CD8-positive, alpha-beta memory T cell (primary cell): ENCODE measurements at regions not wholly inside any gene's neighbourhood (a gene's known extent, or its start where the extent isn't known, plus 50 kb on each side); places are given as distances from the start of the nearest gene placed in this dataset.
"Not testable (repeated sequence)": the region's sequence is repeated elsewhere in the genome, so short reads cannot be mapped to it uniquely, and the experiment has no call there.

Experiments used
- CTCF ChIA-PET: fragments of 350-600 bp; sonication (Branson Sonifier 250); formaldehyde crosslinking; loops from one replicate; lab custom pipeline; 2021; ENCODE audit warnings: antibody characterized with exemption; lab: Charles Lee
- POLR2A ChIA-PET: fragments of 350-600 bp; sonication (Branson Sonifier 250); formaldehyde crosslinking; loops from one replicate; lab custom pipeline; 2021; ENCODE audit warnings: antibody characterized with exemption; lab: Charles Lee
- DNase-seq, 5 donors: peaks; one replicate each; pipeline versions ENCODE4 v3.0.0 to v3.0.0-alpha.2; 2020 to 2022; ENCODE audit warnings: mixed read lengths in 1 of 5
- H3K27ac ChIP-seq: one replicate; pipeline ENCODE4 v1.7.0; 2013; ENCODE audit warnings: low read depth, mild to moderate bottlenecking, low read length, moderate library complexity
- H3K27me3 ChIP-seq: 2 replicates; pipeline ENCODE4 v1.7.0; 2013; ENCODE audit warnings: low read length, mild to moderate bottlenecking; ENCODE audit not compliant: insufficient read depth, poor library complexity, severe bottlenecking
- H3K36me3 ChIP-seq: 2 replicates; pipeline ENCODE4 v1.7.0; 2013; ENCODE audit warnings: mild to moderate bottlenecking, low read length, moderate library complexity; ENCODE audit not compliant: insufficient read depth
- H3K4me1 ChIP-seq: 2 replicates; pipeline ENCODE4 v1.7.0; 2013; ENCODE audit warnings: mild to moderate bottlenecking, low read length, moderate library complexity; ENCODE audit not compliant: insufficient read depth
- H3K4me3 ChIP-seq: 2 replicates; pipeline ENCODE4 v1.7.0; 2013; ENCODE audit warnings: mild to moderate bottlenecking, low read length
- H3K9me3 ChIP-seq: 2 replicates; pipeline ENCODE4 v1.7.0; 2013; ENCODE audit warnings: mild to moderate bottlenecking, low read length
- H3K27ac Mint-ChIP-seq, 8 donors: one replicate each; pipeline ENCODE4 v1.8.0; 2020 to 2021; ENCODE audit warnings: mixed read lengths in 8 of 8, mild to moderate bottlenecking in 6 of 8, inconsistent platforms in 3 of 8, moderate library complexity in 3 of 8
- H3K27me3 Mint-ChIP-seq, 2 donors: one replicate each; pipeline ENCODE4 v1.8.0; 2020 to 2021; ENCODE audit warnings: mixed read lengths in 2 of 2, mild to moderate bottlenecking in 1 of 2, moderate library complexity in 1 of 2
- H3K36me3 Mint-ChIP-seq, 3 donors: one replicate each; pipeline ENCODE4 v1.8.0; 2020 to 2021; ENCODE audit warnings: mixed read lengths in 3 of 3, inconsistent platforms in 1 of 3, mild to moderate bottlenecking in 1 of 3
- H3K4me1 Mint-ChIP-seq, 3 donors: one replicate each; pipeline ENCODE4 v1.8.0; 2020 to 2021; ENCODE audit warnings: mixed read lengths in 3 of 3, inconsistent platforms in 1 of 3, mild to moderate bottlenecking in 1 of 3
- H3K4me3 Mint-ChIP-seq, 7 donors: one replicate each; pipeline ENCODE4 v1.8.0; 2020 to 2021; ENCODE audit warnings: mixed read lengths in 7 of 7, mild to moderate bottlenecking in 6 of 7, moderate library complexity in 4 of 7, inconsistent platforms in 2 of 7
- H3K9me3 Mint-ChIP-seq, 5 donors: one replicate each; pipeline ENCODE4 v1.8.0; 2020 to 2022; ENCODE audit warnings: mixed read lengths in 5 of 5, mild to moderate bottlenecking in 3 of 5, moderate library complexity in 2 of 5, inconsistent platforms in 1 of 5

DNA sequence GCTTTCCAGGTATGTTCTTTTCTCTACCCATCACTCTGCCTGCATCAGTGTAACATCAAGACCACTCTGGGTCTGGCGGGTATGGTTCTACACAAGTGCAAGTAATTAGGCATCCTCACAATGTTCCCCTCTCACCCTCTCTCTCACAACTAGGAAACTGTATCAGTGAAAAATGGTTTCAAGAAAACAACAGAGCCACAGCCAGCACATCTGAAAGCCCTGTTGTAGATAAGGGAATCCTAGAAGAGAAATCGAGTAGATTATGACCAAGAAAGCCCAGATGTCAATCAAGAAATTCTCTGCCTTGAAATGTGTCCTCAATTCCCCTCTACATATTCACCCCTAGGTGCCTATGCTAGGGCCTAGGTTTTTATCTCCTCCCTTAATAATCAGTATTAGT lies 281.3 kb upstream of the ANKRD50 start:
- Mint-ChIP-seq H3K36me3 (no peaks in the 10 kb centered on the region), H3K27me3 (no peaks in the 10 kb centered on the region), H3K9me3 (peaks cover 0 to 10% (median 10%) of the 10 kb centered on the region in 5 donors), H3K27ac (no peak overlapping the region), H3K4me3 (no peak overlapping the region), H3K4me1 (no peaks in the 10 kb centered on the region)
- POLR2A ChIA-PET = no interaction called here
- CTCF ChIA-PET = no interaction called here
- H3K4me1 ChIP-seq = no peaks in the 10 kb centered on the region
- H3K9me3 ChIP-seq = no peaks in the 10 kb centered on the region
- no peak for DNase-seq
- no peaks in the 10 kb centered on the region for H3K27me3 ChIP-seq
- H3K27ac ChIP-seq = no peak overlapping the region
- H3K4me3 ChIP-seq = no peak overlapping the region
- no peaks in the 10 kb centered on the region for H3K36me3 ChIP-seq

DNA sequence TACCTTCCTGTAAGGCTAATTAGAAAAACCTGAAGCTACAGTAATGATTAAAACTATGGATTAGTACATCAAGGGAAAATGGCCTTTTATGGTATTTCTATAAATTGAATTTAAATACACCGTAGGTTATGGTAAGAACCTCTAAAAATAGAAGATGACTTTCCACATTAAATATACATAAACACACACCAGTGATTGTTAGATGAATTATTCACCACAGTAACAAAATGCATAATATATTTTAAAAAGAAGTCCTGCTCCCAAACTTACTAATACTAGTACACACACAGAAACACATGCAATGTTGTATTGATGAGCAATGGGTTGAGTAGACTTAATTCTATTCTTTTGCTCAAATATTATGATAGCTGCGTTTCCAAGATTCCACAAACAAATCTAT lies 277.9 kb upstream of the ANKRD50 start:
- Histone ChIP-seq H3K4me3 (no peak overlapping the region), H3K36me3 (no peaks in the 10 kb centered on the region), H3K27ac (no peak overlapping the region), H3K9me3 (no peaks in the 10 kb centered on the region), H3K4me1 (no peaks in the 10 kb centered on the region), H3K27me3 (no peaks in the 10 kb centered on the region)
- ChIA-PET CTCF (no interaction called here), POLR2A (no interaction called here)
- no peak overlapping the region for H3K4me3 Mint-ChIP-seq
- no peaks in the 10 kb centered on the region for H3K27me3 Mint-ChIP-seq
- no peak overlapping the region for H3K27ac Mint-ChIP-seq
- no peaks in the 10 kb centered on the region for H3K36me3 Mint-ChIP-seq
- DNase-seq = no peak
- H3K9me3 Mint-ChIP-seq = peaks cover 0 to 10% (median 7%) of the 10 kb centered on the region in 5 donors
- no peaks in the 10 kb centered on the region for H3K4me1 Mint-ChIP-seq

DNA sequence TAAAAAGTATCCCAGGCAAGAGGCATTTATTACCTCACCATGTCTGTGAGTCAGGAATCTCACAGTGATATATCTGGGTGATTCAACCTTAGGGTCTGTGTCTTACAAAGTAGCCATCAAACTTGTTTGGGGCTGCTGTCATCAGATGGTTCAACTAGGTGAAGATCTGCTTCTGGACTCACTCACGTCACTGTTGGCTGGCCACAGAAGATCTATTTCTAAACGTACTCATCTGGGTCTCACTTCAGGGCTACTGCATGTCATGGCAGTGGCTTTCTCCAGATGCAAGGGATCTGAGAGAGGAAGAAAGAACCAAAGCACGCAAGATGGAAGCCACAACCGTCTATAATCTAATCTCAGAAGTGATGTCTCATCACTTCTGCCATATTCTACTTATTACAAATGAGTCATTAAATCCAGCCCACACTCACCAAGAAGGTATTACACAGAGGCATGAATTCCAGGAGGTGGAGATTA lies 267.8 kb upstream of the ANKRD50 start:
- no peak overlapping the region for H3K4me3 Mint-ChIP-seq
- Histone ChIP-seq H3K27me3 (no peaks in the 10 kb centered on the region), H3K4me3 (no peak overlapping the region), H3K27ac (no peak overlapping the region), H3K36me3 (no peaks in the 10 kb centered on the region), H3K4me1 (no peaks in the 10 kb centered on the region), H3K9me3 (no peaks in the 10 kb centered on the region)
- no peaks in the 10 kb centered on the region for H3K4me1 Mint-ChIP-seq
- H3K27ac Mint-ChIP-seq = no peak overlapping the region
- CTCF ChIA-PET = no interaction called here
- DNase-seq = no peak
- no peaks in the 10 kb centered on the region for H3K27me3 Mint-ChIP-seq
- POLR2A ChIA-PET = no interaction called here
- H3K9me3 Mint-ChIP-seq = peaks cover 0 to 12% (median 2%) of the 10 kb centered on the region in 5 donors
- no peaks in the 10 kb centered on the region for H3K36me3 Mint-ChIP-seq

DNA sequence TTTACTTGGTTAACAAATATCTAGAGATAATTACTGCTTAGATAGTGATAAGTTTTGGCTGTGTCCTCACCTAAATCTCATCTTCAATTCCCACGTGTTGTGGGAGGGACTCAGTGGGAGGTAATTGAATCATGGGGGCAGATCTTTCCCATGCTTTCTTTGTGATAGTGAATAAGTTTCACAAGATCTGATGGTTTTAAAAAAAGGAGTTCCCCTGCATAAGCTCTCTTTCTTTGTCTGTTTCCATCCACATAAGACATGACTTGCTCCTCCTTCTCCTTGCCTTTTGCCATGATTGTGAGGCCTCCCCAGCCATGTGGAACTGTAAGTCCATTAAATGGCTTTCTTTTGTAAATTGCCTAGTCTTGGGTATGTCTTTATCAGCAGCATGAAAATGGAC lies 266.0 kb upstream of the ANKRD50 start:
- H3K27ac ChIP-seq, DNase-seq, H3K4me1 Mint-ChIP-seq, H3K27me3 ChIP-seq, POLR2A ChIA-PET, CTCF ChIA-PET, H3K36me3 Mint-ChIP-seq, H3K4me1 ChIP-seq, H3K4me3 ChIP-seq, H3K27me3 Mint-ChIP-seq, H3K4me3 Mint-ChIP-seq, H3K9me3 ChIP-seq, H3K36me3 ChIP-seq, H3K27ac Mint-ChIP-seq: not testable (repeated sequence)
- H3K9me3 Mint-ChIP-seq = peaks cover 0 to 11% (median 2%) of the 10 kb centered on the region in 5 donors

DNA sequence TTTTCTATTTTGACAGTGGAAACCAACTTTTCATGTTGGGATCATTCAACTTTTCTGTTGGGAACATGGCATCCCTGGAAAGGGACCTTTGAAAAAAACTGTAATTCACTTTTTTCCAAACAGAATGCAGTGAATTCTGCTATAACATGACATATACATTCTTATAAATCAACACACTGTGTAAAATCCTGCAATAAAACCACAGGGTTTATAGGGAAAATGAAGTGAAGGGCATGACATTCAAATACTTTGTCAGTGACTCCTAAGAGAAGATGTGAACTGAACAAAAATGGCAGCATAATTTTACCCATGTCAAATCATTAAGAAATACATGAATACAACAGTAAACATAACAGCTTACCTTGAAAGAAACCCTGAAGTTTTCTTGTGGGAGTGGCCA lies 264.5 kb upstream of the ANKRD50 start:
- Histone ChIP-seq H3K27ac (no peak overlapping the region), H3K36me3 (no peaks in the 10 kb centered on the region), H3K9me3 (no peaks in the 10 kb centered on the region), H3K4me3 (no peak overlapping the region), H3K27me3 (no peaks in the 10 kb centered on the region), H3K4me1 (no peaks in the 10 kb centered on the region)
- no peak for DNase-seq
- Mint-ChIP-seq H3K4me3 (no peak overlapping the region), H3K27me3 (no peaks in the 10 kb centered on the region), H3K36me3 (no peaks in the 10 kb centered on the region), H3K27ac (no peak overlapping the region), H3K9me3 (peaks cover 0 to 9% (median 3%) of the 10 kb centered on the region in 5 donors), H3K4me1 (no peaks in the 10 kb centered on the region)
- ChIA-PET CTCF (no interaction called here), POLR2A (no interaction called here)

DNA sequence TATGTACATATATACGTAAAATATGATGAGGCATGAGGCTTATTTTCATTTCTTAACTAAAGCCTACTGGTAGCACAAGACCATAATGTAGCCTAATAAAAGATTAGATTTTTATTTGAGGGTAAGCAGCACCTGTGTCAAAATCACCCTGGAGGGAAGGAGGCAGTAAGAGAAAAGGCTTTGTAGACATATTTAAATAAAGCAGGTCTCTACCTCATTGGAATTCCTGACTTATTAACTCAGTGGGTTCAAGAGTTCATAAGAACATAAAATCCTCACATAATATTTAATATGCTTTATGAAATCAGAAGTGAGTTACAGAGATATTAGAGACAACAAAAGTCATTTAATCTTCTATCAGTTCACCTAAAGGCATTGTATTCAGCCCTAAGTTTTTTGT lies 261.6 kb upstream of the ANKRD50 start:
- CTCF ChIA-PET = no interaction called here
- POLR2A ChIA-PET = no interaction called here
- H3K36me3 Mint-ChIP-seq = no peaks in the 10 kb centered on the region
- peaks cover 0 to 6% (median 2%) of the 10 kb centered on the region in 5 donors for H3K9me3 Mint-ChIP-seq
- H3K27ac ChIP-seq = no peak overlapping the region
- H3K27me3 ChIP-seq = no peaks in the 10 kb centered on the region
- H3K4me1 ChIP-seq = no peaks in the 10 kb centered on the region
- no peak overlapping the region for H3K4me3 Mint-ChIP-seq
- DNase-seq = no peak
- no peak overlapping the region for H3K4me3 ChIP-seq
- H3K4me1 Mint-ChIP-seq = no peaks in the 10 kb centered on the region
- H3K36me3 ChIP-seq = no peaks in the 10 kb centered on the region
- H3K27me3 Mint-ChIP-seq = no peaks in the 10 kb centered on the region
- no peaks in the 10 kb centered on the region for H3K9me3 ChIP-seq
- H3K27ac Mint-ChIP-seq = no peak overlapping the region

DNA sequence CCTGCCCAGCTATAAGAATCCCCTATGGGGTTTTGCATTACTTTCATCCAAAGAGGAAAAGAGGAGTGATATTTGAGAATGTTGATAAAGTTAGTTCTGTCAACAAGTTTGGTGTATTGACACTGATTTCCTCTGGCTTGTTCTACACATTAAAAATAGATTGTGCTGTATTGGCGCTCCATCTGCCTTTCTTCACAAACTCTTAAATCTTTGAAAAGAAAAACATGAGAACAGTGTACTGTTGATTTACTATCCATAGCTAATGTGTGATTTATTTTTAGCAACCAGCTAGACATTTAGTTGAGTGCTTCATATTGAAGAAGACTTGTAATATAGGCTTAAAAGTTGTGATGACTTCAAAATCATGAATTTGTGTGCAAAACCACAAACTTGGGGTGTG lies 261.2 kb upstream of the ANKRD50 start:
- no peaks in the 10 kb centered on the region for H3K36me3 Mint-ChIP-seq
- Histone ChIP-seq H3K9me3 (no peaks in the 10 kb centered on the region), H3K36me3 (no peaks in the 10 kb centered on the region), H3K4me1 (no peaks in the 10 kb centered on the region), H3K4me3 (no peak overlapping the region), H3K27me3 (no peaks in the 10 kb centered on the region), H3K27ac (no peak overlapping the region)
- DNase-seq = no peak
- ChIA-PET POLR2A (no interaction called here), CTCF (no interaction called here)
- H3K27ac Mint-ChIP-seq = no peak overlapping the region
- H3K9me3 Mint-ChIP-seq = peaks cover 0 to 6% (median under 1%) of the 10 kb centered on the region in 5 donors
- H3K4me1 Mint-ChIP-seq = no peaks in the 10 kb centered on the region
- no peaks in the 10 kb centered on the region for H3K27me3 Mint-ChIP-seq
- no peak overlapping the region for H3K4me3 Mint-ChIP-seq

DNA sequence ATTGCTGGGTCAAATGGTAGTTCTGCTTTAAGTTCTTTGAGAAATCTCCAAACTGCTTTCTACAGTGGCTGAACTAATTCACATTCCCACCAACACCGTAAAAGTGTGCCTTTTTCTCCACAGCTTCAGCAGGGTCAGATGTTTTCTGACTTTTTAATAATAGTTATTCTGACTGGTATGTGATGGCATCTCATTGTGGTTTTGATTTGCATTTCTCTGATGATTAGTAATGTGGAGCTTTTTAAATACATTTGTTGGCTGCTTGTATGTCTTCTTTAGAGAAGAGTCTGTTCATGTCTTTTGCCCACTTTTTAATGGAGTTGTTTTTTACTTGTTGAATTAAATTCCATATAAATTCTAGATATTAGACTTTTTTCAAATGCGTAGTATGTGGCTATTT lies 257.5 kb upstream of the ANKRD50 start:
- H3K4me1 ChIP-seq = no peaks in the 10 kb centered on the region
- Mint-ChIP-seq H3K36me3 (no peaks in the 10 kb centered on the region), H3K27ac (no peak overlapping the region), H3K9me3 (peaks cover 0 to 12% (median 2%) of the 10 kb centered on the region in 5 donors), H3K27me3 (no peaks in the 10 kb centered on the region), H3K4me1 (no peaks in the 10 kb centered on the region), H3K4me3 (no peak overlapping the region)
- DNase-seq = no peak
- H3K4me3 ChIP-seq = no peak overlapping the region
- no peaks in the 10 kb centered on the region for H3K36me3 ChIP-seq
- no peaks in the 10 kb centered on the region for H3K27me3 ChIP-seq
- no peaks in the 10 kb centered on the region for H3K9me3 ChIP-seq
- CTCF ChIA-PET = no interaction called here
- POLR2A ChIA-PET = no interaction called here
- no peak overlapping the region for H3K27ac ChIP-seq

DNA sequence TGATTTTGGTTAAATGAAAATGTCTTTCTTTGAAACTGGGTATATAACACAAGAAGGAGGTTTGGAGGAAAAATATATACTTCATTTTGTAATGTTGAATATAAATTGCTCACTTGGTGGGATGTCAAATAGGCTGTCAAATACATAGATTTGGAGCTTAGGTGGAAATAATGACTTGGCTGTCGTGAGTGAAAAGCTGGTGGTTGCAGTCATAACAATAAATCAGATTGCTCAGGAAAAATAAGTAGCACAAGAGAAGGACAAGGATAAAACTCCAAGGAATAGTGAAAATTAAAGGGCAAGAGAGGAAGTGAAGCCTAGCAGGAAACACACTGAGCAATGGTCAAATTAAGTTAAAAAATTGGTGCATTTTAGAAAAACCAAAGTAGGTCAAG lies 253.0 kb upstream of the ANKRD50 start:
- Histone ChIP-seq H3K9me3 (no peaks in the 10 kb centered on the region), H3K27me3 (no peaks in the 10 kb centered on the region), H3K27ac (no peak overlapping the region), H3K36me3 (no peaks in the 10 kb centered on the region), H3K4me1 (no peaks in the 10 kb centered on the region), H3K4me3 (no peak overlapping the region)
- no peaks in the 10 kb centered on the region for H3K27me3 Mint-ChIP-seq
- CTCF ChIA-PET = no interaction called here
- H3K36me3 Mint-ChIP-seq = no peaks in the 10 kb centered on the region
- POLR2A ChIA-PET = no interaction called here
- no peak overlapping the region for H3K4me3 Mint-ChIP-seq
- no peak overlapping the region for H3K27ac Mint-ChIP-seq
- no peak for DNase-seq
- H3K4me1 Mint-ChIP-seq = no peaks in the 10 kb centered on the region
- H3K9me3 Mint-ChIP-seq = peaks cover 6 to 14% (median 9%) of the 10 kb centered on the region in 5 donors
